Panc1 (cell line): ENCODE measurements at regions not wholly inside any gene's neighbourhood (a gene's known extent, or its start where the extent isn't known, plus 50 kb on each side); places are given as distances from the start of the nearest gene placed in this dataset.

Experiments used
- CTCF ChIP-seq: fragments of 450-650 bp; IDR thresholded peaks from 2 replicates; pipeline ENCODE4 v1.5.1; 2017; ENCODE audit warnings: mild to moderate bottlenecking
- POLR2AphosphoS5 ChIP-seq: IDR thresholded peaks from 2 replicates; pipeline ENCODE4 v1.6.1; 2012; ENCODE audit warnings: mild to moderate bottlenecking, low read depth, low read length, moderate library complexity
- REST ChIP-seq, 2 experiments: IDR thresholded peaks; 2 replicates each; pipeline ENCODE4 v1.6.1; 2011 to 2012; ENCODE audit warnings: low read depth in 2 of 2, control low read depth in 1 of 2, low read length in 1 of 2, mild to moderate bottlenecking in 1 of 2, moderate library complexity in 1 of 2; ENCODE audit not compliant: insufficient read depth in 1 of 2
- SIN3A ChIP-seq: IDR thresholded peaks from 2 replicates; pipeline ENCODE4 v1.6.1; 2012; ENCODE audit warnings: low read depth, mild to moderate bottlenecking, low read length, moderate library complexity, borderline replicate concordance; ENCODE audit not compliant: insufficient read depth

GRCh38 chr1:168401341-168401740 is 120.7 kb downstream of the TBX19 start:
- no peak for TF ChIP-seq POLR2AphosphoS5
- TF ChIP-seq CTCF = no peak
- TF ChIP-seq REST (IDR thresholded peaks at IDR 0.05; ENCODE audit: insufficient read depth in 1 of 2, low read depth in 2 of 2, low read length in 1 of 2) = no peak
- no peak for TF ChIP-seq SIN3A
